ENCODE measurements at regions not wholly inside any gene's neighbourhood (a gene's known extent, or its start where the extent isn't known, plus 50 kb on each side); places are given as distances from the start of the nearest gene placed in this dataset.
"Not testable (repeated sequence)": the region's sequence is repeated elsewhere in the genome, so short reads cannot be mapped to it uniquely, and the experiment has no call there.

DNA sequence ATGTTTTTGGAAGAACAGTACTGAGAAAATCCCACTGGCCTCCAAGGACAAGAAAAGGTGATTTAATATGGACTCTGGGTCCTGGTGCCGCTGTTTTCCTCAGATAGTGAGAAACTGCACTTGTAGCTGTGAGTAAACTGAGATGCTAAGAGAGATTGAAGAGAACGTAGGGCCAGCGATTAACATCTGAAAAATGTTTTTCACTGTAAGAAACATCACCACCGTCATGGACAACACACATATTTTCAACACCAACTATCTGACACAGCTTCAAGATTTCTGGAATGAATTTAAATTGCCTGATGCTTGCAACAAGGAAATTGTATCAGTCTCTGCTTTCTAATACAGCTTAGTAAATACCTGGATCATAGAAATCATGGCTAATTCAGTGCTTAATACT lies 158.2 kb upstream of the SMIM31 start:
- DNase-seq (ENCODE audit: low spot score): no peak
- intact Hi-C loops (cut with DNase I): no loop called here

DNA sequence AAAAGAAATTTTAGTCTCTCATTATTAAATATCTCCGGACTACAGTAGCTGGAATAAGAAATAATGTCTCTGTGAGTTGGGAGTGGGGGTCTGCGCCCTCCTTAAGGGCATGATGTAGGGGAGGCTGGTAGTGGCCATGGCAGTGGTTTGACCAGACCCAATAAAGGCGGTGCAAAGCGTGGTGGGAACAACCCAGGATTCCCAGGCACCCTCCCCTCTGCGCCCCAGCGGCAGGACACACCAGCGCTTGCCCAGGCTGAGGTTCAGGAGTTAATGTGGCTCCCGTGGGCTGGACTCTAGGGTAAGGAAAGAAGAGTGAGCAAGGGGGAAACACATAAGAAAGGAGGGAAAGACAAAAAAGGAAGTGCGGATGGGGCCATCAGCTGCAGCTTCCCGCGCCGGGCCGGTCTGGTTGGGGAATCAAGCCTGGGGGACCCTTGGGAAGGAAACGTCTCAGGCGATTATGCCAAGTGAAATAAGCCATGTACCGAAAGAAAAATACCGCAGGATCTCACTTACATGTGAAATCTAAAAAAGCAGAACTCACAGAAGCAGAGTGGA lies 157.5 kb upstream of the SMIM31 start:
- intact Hi-C loops (cut with DNase I): no loop called here
- no peak for DNase-seq (ENCODE audit: low spot score)

GRCh38 chr4:164596927-164597326 lies 157.0 kb upstream of the SMIM31 start:
- no peak for DNase-seq (ENCODE audit: low spot score)
- intact Hi-C loops (cut with DNase I): no loop called here

DNA sequence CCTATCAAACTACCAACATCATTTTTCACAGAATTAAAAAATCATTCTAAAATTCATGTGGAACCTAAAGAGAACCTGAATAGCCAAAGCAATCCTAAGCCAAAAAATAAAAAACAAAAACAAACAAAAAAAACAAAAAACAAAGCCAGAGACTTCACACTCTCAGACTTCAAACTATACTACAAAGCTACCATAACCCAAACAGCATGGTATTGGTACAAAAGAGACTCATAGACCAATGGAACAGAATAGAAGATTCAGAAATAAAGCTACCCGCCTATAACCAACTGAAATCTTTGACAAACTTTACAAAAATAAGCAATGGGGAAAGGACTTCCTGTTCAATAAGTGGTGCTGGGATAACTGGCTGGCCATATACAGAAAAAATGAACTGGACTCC lies 152.3 kb upstream of the SMIM31 start:
- intact Hi-C loops (cut with DNase I): no loop called here
- DNase-seq (ENCODE audit: low spot score): no peak

DNA sequence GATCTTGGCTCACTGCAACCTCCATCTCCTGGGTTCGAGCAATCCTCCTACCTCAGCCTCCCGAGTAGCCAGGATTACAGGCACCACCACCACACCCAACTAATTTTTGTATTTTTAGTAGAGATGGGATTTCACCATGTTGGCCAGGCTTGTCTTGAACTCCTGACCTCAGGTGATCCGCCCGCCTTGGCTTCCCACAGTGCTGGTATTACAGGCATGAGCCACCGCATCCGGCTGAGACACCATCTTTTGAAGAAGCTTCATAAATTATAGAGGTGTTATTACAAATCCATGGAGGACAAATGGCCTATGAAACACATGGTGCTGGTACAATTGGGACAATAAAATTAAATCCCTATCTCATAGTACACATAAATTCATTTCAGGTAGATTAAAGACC lies 148.1 kb upstream of the SMIM31 start:
- intact Hi-C loops (cut with DNase I); DNase-seq (ENCODE audit: low spot score): not testable (repeated sequence)

DNA sequence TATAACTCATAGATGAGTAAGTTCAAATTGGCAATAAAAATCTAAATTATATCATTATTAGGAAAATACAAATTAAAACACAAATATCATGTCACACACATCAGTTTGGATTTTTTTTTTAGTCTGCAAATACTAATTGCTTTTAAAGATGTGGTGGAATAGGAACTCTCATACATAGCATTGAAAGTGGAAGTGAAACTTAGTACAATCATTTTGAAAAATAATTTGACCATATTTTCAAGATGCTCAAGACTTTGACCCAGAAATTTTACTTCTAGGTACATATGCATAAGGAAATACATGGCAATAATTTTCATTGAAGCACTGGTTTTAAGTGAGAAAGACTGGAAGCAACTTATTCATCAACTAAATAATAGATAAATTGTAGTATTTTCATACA lies 147.5 kb upstream of the SMIM31 start:
- no peak for DNase-seq (ENCODE audit: low spot score)
- intact Hi-C loops (cut with DNase I): no loop called here

DNA sequence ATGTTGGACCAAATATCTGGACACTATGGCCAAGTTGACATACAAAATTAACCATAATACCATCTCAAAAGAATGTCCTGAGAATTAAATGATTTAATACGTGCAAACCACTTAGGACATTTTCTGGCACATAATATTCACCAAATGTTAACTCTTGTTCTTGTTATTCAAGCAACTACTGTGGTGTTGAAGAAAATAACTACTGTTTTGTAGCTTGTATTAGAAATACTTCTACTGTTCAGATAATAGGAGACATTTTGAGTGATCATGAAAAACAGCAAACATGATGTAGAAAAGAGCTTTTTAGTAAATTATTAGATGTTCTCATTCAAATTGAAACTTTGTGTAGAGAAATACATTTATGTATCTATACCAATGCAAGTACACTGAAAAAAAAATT lies 140.7 kb upstream of the SMIM31 start:
- intact Hi-C loops (cut with DNase I): no loop called here
- no peak for DNase-seq (ENCODE audit: low spot score)

GRCh38 chr4:164613792-164614191 lies 140.1 kb upstream of the SMIM31 start:
- no peak for DNase-seq (ENCODE audit: low spot score)
- intact Hi-C loops (cut with DNase I): no loop called here

DNA sequence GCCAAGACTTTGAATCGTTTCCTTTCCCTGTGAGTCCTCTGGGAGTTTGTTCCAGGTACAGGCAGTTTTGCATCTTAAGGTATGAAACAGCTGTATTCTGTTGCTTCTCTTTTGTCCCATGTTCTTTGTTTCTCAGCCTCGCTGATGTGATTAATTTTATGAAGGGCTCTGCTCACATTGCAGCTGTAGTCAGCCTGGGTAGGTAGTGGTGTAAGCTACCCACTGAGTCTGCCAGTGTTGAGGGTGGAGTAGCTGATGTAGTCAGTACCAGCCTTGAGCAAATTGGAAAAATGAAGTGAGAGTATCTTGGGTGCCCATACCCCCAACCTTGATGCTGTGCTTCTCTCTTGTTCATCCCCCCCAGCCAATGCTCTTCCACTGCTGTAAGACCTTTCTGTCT lies 139.6 kb upstream of the SMIM31 start:
- intact Hi-C loops (cut with DNase I): no loop called here
- no peak for DNase-seq (ENCODE audit: low spot score)

GRCh38 chr4:164614999-164615398 lies 138.9 kb upstream of the SMIM31 start:
- no peak for DNase-seq (ENCODE audit: low spot score)
- intact Hi-C loops (cut with DNase I): no loop called here

DNA sequence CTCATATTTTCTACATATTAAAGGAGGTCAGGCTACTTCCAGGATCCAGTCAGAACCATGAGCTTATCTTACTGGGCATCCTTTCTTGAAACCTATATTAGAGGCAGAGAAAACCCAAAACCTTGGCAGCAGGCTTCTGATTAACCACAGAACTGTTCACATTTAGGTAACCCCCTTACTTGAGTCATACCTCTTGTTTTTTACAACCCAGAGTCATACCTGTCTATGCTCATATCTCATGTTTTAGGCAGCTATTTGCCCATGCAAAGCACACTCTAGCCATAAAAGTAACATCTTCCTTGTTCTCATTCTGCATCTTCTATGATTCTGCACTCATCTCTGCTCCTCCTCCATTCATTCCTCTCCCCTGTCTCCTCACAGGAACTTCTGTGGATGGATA lies 138.0 kb upstream of the SMIM31 start:
- no peak for DNase-seq (ENCODE audit: low spot score)
- intact Hi-C loops (cut with DNase I): no loop called here

DNA sequence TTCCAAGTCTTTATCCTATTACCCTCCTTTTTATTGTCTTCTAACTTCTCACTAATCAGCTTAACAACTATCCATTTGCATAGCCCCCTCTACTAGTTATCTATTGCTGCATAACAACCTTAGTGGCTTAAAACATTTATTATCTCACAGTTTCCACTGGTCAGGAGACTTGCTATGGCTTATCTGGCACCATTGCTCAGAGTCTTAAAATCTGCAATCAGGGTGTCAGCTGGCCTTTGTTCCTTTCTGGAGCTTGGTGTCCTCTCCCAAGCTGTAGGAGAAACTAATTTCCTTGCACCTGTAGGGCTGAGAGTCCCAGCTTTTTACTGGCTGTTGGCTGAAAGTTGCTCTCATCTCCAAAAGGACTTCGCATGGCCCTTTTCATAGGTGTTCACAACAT lies 137.0 kb upstream of the SMIM31 start:
- intact Hi-C loops (cut with DNase I): no loop called here
- no peak for DNase-seq (ENCODE audit: low spot score)

- DNase-seq (ENCODE audit: low spot score): no peak
- intact Hi-C loops (cut with DNase I): no loop called here
Observed at GRCh38 chr4:164617426-164617825, 136.5 kb upstream of the SMIM31 start.

- DNase-seq (ENCODE audit: low spot score): no peak
- intact Hi-C loops (cut with DNase I): no loop called here
Observed at GRCh38 chr4:164617911-164618310, 136.0 kb upstream of the SMIM31 start.

DNA sequence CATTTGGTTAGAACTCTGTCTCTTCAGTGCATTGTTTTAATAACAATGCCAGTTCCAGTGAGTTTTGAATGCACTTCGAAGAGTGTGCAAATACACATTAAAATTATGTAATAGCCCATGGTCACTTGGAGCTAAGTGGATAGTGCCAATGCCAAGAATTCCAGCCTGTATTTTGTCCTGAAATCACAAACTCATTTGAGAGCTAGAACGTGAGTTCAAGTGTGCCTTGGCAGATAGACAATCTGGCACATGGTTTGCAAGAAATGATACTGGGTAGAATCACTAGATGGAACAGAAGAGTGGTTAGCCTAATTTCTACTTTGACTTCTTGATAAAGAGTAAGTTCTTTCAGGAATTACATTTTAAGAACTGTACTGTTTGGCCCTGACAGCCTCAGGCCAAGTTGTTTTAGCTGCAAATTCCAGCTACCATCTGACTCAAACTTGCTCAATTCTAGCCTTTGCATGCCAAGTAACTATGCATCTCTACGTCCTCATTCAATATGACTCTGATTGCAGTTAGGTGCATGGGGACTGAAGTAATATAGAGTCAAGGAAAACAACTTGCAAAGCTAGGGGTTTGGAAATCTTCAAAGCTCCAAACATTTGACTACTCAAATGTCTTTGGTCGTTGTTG lies 131.9 kb upstream of the SMIM31 start:
- intact Hi-C loops (cut with DNase I): no loop called here

GRCh38 chr4:164623099-164623498 lies 130.8 kb upstream of the SMIM31 start:
- DNase-seq (ENCODE audit: low spot score): no peak
- intact Hi-C loops (cut with DNase I): no loop called here

More for the DNA sequence above, 131.9 kb upstream of the SMIM31 start:
- no peak for DNase-seq (ENCODE audit: low spot score)

DNA sequence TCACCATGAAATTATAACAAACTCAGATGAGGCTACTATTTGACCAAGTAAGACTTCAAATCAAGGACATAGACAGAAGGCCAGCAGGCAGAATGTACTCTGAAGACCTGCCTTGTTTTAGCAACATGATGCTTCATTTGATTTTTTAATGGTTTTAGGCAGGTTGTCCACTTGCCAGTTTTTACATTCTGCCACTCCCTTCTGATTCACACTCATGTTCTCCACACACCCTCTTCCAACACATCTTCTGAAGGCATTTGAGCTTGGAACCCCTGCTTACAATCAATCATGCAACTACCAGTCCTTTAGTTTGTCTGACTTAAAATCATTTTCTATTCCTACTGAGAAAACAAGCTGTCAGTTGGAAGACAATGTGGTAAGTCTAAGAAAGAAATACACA lies 114.9 kb upstream of the SMIM31 start:
- intact Hi-C loops (cut with DNase I): no loop called here

GRCh38 chr4:164648151-164648848 lies 105.6 kb upstream of the SMIM31 start:
- intact Hi-C loops (cut with DNase I): no loop called here

More for the DNA sequence above, 114.9 kb upstream of the SMIM31 start:
- no peak for DNase-seq (ENCODE audit: low spot score)

DNA sequence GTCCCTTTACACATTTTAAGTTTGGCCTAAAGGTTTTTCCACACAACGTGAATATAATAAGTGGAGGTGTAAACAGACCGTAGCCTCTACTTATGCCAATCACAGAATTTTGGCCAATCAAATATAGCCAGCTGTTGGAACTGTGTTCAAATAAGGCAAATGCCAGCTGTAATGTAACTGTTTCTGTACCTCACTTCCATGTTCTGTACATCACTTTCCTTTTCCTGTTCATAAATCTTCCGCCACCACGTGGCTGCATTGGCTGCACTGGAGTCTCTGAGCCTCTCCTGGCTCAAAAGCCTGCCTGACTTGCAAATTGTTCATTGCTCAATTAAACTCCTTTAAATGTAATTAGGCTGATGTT lies 105.1 kb upstream of the SMIM31 start:
- intact Hi-C loops (cut with DNase I): no loop called here
- DNase-seq (ENCODE audit: low spot score): no peak

More at GRCh38 chr4:164648151-164648848, 105.6 kb upstream of the SMIM31 start:
- DNase-seq (ENCODE audit: low spot score): no peak

GRCh38 chr4:164659765-164660164 lies 94.2 kb upstream of the SMIM31 start:
- intact Hi-C loops (cut with DNase I): no loop called here
- no peak for DNase-seq (ENCODE audit: low spot score)

DNA sequence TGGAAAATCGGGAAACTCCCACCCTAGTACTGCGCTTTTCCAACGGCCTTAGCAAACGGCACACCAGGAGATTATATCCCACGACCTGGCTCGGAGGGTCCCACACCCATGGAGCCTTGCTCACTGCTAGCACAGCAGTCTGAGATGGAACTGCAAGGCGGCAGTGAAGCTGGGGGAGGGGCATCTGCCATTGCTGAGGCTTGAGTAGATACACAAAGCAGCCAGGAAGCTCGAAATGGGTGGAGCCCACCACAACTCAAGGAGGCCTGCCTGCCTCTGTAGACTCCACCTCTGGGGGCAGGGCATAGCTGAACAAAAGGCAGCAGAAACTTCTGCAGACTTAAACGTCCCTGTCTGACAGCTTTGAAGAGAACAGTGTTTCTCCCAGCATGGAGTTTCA lies 77.8 kb upstream of the SMIM31 start:
- DNase-seq (ENCODE audit: low spot score); intact Hi-C loops (cut with DNase I): not testable (repeated sequence)
